ENCODE measurements at regions not wholly inside any gene's neighbourhood (a gene's known extent, or its start where the extent isn't known, plus 50 kb on each side); places are given as distances from the start of the nearest gene placed in this dataset.

DNA sequence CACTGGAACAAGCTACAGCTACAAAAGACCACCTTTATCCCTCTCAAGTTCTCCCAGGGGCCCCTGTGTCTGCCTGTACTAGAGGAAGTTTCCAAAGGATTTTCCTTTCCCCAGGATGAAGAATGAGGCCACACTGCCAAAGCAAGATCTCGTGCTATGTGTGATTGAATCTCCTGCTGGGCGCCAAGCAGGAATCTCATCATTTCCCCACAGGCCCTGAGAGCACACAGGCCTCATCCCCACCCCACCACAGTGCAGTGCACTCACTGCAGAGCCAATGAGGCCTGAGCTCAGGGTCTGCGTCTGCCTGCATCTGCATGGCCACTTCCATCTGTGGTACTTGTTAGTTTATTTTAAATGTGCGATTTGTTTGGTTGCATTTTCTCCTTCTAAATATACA, 387.4 kb upstream of the ASIC2 start:
- CTCF ChIA-PET: no interaction called here

DNA sequence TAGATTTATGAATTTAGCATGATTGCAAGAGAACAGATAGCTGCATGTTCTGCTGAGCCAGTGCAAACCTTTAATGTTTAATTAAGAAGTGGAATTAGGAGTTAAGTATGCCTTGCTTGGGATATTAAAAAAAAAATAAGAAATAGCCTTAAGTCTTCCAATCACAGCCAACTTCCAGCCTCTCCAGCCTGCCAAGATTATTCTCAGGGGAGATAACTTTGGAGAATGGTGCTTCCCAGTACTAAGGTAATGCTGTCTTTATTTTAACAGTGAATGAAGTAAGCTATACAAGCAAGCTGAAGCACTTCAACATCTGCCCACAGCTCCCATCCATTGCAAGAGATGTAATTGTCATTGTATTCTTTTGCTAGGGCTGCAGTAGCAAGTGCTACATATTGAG, 389.5 kb upstream of the ASIC2 start:
- no peaks in the 10 kb centered on the region for H3K36me3 ChIP-seq (ENCODE audit: control insufficient read depth, insufficient read depth, low read length)
- no peaks in the 10 kb centered on the region for H3K27me3 ChIP-seq (ENCODE audit: control insufficient read depth, insufficient read depth, low read length)
- CTCF ChIA-PET: no interaction called here
- POLR2A ChIA-PET: no interaction called here
- TF ChIP-seq, protein P1, sequence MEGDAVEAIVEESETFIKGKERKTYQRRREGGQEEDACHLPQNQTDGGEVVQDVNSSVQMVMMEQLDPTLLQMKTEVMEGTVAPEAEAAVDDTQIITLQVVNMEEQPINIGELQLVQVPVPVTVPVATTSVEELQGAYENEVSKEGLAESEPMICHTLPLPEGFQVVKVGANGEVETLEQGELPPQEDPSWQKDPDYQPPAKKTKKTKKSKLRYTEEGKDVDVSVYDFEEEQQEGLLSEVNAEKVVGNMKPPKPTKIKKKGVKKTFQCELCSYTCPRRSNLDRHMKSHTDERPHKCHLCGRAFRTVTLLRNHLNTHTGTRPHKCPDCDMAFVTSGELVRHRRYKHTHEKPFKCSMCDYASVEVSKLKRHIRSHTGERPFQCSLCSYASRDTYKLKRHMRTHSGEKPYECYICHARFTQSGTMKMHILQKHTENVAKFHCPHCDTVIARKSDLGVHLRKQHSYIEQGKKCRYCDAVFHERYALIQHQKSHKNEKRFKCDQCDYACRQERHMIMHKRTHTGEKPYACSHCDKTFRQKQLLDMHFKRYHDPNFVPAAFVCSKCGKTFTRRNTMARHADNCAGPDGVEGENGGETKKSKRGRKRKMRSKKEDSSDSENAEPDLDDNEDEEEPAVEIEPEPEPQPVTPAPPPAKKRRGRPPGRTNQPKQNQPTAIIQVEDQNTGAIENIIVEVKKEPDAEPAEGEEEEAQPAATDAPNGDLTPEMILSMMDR (IDR thresholded peaks at IDR 0.05; ENCODE audit: insufficient read depth, low read depth, low read length): no peak
- H3K4me3 ChIP-seq (ENCODE audit: low read depth, low read length): no peak overlapping the region
- no peak for DNase-seq (ENCODE audit: low read depth)

More for the DNA sequence above, 387.4 kb upstream of the ASIC2 start:
- no peaks in the 10 kb centered on the region for H3K27me3 ChIP-seq (ENCODE audit: control insufficient read depth, insufficient read depth, low read length)
- POLR2A ChIA-PET: no interaction called here
- H3K36me3 ChIP-seq (ENCODE audit: control insufficient read depth, insufficient read depth, low read length): no peaks in the 10 kb centered on the region
- no peak for DNase-seq (ENCODE audit: low read depth)
- H3K4me3 ChIP-seq (ENCODE audit: low read depth, low read length): no peak overlapping the region
- TF ChIP-seq, protein P1 (IDR thresholded peaks at IDR 0.05; ENCODE audit: insufficient read depth, low read depth, low read length): no peak

DNA sequence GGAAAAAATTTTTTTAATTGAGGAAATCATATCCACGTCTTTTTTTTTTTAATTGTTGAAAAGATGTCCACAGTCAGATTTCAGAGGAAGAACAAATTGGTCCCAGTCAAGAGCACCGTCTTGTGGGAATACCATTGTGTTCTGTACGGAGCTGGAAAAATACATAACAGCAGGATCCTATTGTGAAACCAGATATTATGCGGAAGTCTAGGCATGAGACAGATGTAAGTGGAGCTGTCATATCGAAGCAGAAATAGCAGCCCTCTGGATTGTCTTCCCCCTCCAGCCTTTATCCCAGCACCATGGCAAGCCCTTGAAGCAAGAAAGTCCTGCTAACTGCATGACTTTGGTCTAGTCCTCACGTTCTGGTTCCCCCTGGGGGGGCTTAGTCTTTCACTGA, 391.6 kb upstream of the ASIC2 start:
- H3K4me3 ChIP-seq (ENCODE audit: low read depth, low read length): no peak overlapping the region
- DNase-seq (ENCODE audit: low read depth): no peak
- TF ChIP-seq, protein P1 (IDR thresholded peaks at IDR 0.05; ENCODE audit: insufficient read depth, low read depth, low read length): no peak
- POLR2A ChIA-PET: no interaction called here
- CTCF ChIA-PET: interaction anchor here (0.8 to 1.3 kb wide), 2 partner anchors 11 to 66 kb away, joined by 3 to 7 read pairs; no protein-coding TSS in a partner anchor
- H3K27me3 ChIP-seq (ENCODE audit: control insufficient read depth, insufficient read depth, low read length): no peaks in the 10 kb centered on the region
- no peaks in the 10 kb centered on the region for H3K36me3 ChIP-seq (ENCODE audit: control insufficient read depth, insufficient read depth, low read length)

DNA sequence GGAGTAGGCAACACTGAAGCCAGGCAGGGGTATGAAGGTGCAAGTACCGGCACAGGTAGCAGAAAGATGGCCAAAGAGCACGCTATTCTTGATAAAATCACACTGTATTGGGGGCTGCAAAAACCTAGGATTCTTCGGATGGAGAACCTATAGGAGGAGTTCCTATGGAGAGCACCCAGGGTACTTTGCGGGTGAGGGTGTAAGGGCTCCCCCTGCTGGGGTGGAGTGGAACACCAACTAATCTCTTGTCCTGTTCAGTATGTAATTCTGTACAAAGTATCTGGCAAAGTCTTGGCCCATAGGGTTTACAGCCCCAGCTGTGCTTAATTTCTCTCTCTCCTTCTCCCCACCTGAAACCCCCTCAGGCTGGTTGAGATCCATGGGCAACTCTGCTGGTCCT, 393.1 kb upstream of the ASIC2 start:
- TF ChIP-seq, protein P1 (IDR thresholded peaks at IDR 0.05; ENCODE audit: insufficient read depth, low read depth, low read length): peak; percentile 26; the same call in 1 of the 2 replicates

DNA sequence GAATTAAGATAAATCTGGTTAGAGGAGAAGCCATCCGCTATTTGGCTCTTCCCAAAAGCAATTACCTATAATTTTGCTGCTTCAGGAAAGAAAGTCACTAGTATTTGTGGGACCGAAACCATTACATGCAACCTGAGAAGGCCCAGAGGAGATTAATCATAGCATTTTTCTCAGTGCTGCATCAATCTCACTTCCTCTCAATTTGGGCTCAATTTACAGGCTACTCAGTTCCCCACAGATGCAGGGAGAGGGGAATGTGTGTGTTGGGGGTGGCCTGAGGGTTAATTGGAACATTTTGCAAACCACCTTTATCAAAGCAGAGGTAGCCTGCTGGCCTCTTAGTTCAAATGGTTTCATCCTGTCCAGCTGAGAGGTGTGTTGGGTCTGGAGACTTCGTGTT, 394.7 kb upstream of the ASIC2 start:
- H3K36me3 ChIP-seq (ENCODE audit: control insufficient read depth, insufficient read depth, low read length): no peaks in the 10 kb centered on the region
- TF ChIP-seq, protein P1 (IDR thresholded peaks at IDR 0.05; ENCODE audit: insufficient read depth, low read depth, low read length): no peak
- no peaks in the 10 kb centered on the region for H3K27me3 ChIP-seq (ENCODE audit: control insufficient read depth, insufficient read depth, low read length)
- DNase-seq (ENCODE audit: low read depth): no peak
- POLR2A ChIA-PET: no interaction called here
- H3K4me3 ChIP-seq (ENCODE audit: low read depth, low read length): no peak overlapping the region
- CTCF ChIA-PET: no interaction called here

More for the DNA sequence above, 393.1 kb upstream of the ASIC2 start:
- Histone ChIP-seq H3K27me3 (ENCODE audit: control insufficient read depth, insufficient read depth, low read length) (no peaks in the 10 kb centered on the region), H3K4me3 (ENCODE audit: low read depth, low read length) (no peak overlapping the region), H3K36me3 (ENCODE audit: control insufficient read depth, insufficient read depth, low read length) (no peaks in the 10 kb centered on the region)
- CTCF ChIA-PET: interaction anchor here (0.9 kb wide), 1 partner anchor 12 kb away, joined by 3 read pairs; no protein-coding TSS in a partner anchor
- DNase-seq (ENCODE audit: low read depth): no peak
- POLR2A ChIA-PET: no interaction called here
